ENCODE measurements at regions not wholly inside any gene's neighbourhood (a gene's known extent, or its start where the extent isn't known, plus 50 kb on each side); places are given as distances from the start of the nearest gene placed in this dataset.

GRCh38 chr20:7818477-7818876 is 121.8 kb downstream of the HAO1 start:
- DNase-seq: no peak

GRCh38 chr20:7820897-7821296 is 119.4 kb downstream of the HAO1 start:
- no peak for DNase-seq

GRCh38 chr20:7822772-7823171 is 117.5 kb downstream of the HAO1 start:
- DNase-seq: no peak

- DNase-seq: no peak
These were observed 111.8 kb downstream of the HAO1 start for GRCh38 chr20:7828437-7828836.

- DNase-seq: no peak
These were observed 111.2 kb downstream of the HAO1 start for GRCh38 chr20:7829031-7829430.

GRCh38 chr20:7829776-7830175 is 110.5 kb downstream of the HAO1 start:
- DNase-seq: no peak
